Stomach (tissue), 4 donors: ENCODE measurements at regions not wholly inside any gene's neighbourhood (a gene's known extent, or its start where the extent isn't known, plus 50 kb on each side); places are given as distances from the start of the nearest gene placed in this dataset.

ENCODE experiments used
- POLR2A ChIP-seq, 4 donors: fragments of 450-650 bp; IDR thresholded peaks; one replicate each; pipeline ENCODE4 v1.6.1; 2016; ENCODE audit warnings: antibody characterized with exemption in 4 of 4, control low read depth in 2 of 4, mild to moderate bottlenecking in 1 of 4, moderate library complexity in 1 of 4
- TF ChIP-seq, protein P1 (sequence below), 7 experiments: fragments of 450-650 bp in 4 of 7; fragments of 200-600 bp in 3 of 7; sonication (generic) in 3 of 7; IDR thresholded peaks; one replicate each; pipeline ENCODE4 v1.5.1; 2016 to 2019; ENCODE audit warnings: antibody characterized with exemption in 7 of 7, control low read depth in 2 of 7, mild to moderate bottlenecking in 1 of 7

DNA sequence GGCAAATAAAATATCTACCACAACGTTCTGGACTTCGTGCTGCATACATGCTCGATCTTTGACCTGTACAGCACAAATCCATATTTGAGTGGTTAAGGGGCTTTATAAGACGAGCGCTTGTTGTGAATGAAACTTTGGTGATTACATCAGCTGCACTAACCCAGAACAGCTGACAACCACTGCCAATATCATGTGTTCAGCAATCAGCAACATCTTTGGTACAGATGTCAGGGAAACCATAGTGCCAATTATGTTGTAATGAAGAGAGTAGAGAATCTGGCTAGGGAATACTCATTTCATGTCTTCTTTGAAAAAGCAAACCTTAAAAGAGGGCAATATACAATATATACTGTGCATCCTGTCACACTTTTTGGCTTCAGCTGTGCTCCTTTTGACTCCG lies 188.6 kb upstream of the NT5E start:
- TF ChIP-seq, protein P1, sequence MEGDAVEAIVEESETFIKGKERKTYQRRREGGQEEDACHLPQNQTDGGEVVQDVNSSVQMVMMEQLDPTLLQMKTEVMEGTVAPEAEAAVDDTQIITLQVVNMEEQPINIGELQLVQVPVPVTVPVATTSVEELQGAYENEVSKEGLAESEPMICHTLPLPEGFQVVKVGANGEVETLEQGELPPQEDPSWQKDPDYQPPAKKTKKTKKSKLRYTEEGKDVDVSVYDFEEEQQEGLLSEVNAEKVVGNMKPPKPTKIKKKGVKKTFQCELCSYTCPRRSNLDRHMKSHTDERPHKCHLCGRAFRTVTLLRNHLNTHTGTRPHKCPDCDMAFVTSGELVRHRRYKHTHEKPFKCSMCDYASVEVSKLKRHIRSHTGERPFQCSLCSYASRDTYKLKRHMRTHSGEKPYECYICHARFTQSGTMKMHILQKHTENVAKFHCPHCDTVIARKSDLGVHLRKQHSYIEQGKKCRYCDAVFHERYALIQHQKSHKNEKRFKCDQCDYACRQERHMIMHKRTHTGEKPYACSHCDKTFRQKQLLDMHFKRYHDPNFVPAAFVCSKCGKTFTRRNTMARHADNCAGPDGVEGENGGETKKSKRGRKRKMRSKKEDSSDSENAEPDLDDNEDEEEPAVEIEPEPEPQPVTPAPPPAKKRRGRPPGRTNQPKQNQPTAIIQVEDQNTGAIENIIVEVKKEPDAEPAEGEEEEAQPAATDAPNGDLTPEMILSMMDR (IDR thresholded peaks at IDR 0.05), result no peak
- TF ChIP-seq POLR2A (IDR thresholded peaks at IDR 0.05), result no peak
